CD4-positive, alpha-beta T cell treated with Interleukin-21 for 1 hour (primary cell): ENCODE measurements at regions not wholly inside any gene's neighbourhood (a gene's known extent, or its start where the extent isn't known, plus 50 kb on each side); places are given as distances from the start of the nearest gene placed in this dataset.

Experiments
- DNase-seq: peaks from one replicate; pipeline ENCODE4 v3.0.0-alpha.2; 2020

- no peak for DNase-seq
These were observed 89.8 kb downstream of the UNCX start for GRCh38 chr7:1322240-1323110.

GRCh38 chr7:1323178-1324027 is 90.7 kb downstream of the UNCX start:
- DNase-seq: no peak

GRCh38 chr7:1324028-1324900 is 91.6 kb downstream of the UNCX start:
- DNase-seq: no peak

- DNase-seq: no peak
These were observed 92.6 kb downstream of the UNCX start for GRCh38 chr7:1325246-1325645.

- no peak for DNase-seq
These were observed 93.2 kb downstream of the UNCX start for GRCh38 chr7:1325646-1326510.

- DNase-seq: no peak
These were observed 93.8 kb downstream of the UNCX start for GRCh38 chr7:1326511-1326785.

GRCh38 chr7:1329261-1329660 is 96.6 kb downstream of the UNCX start:
- no peak for DNase-seq

GRCh38 chr7:1329966-1330800 is 97.5 kb downstream of the UNCX start:
- no peak for DNase-seq

GRCh38 chr7:1330801-1331425 is 98.2 kb downstream of the UNCX start:
- DNase-seq: no peak

- no peak for DNase-seq
These were observed 99.1 kb downstream of the UNCX start for GRCh38 chr7:1331561-1332467.

- no peak for DNase-seq
These were observed 103.8 kb downstream of the UNCX start for GRCh38 chr7:1336509-1336908.

GRCh38 chr7:1339611-1340010 is 106.9 kb downstream of the UNCX start:
- DNase-seq: no peak

- DNase-seq: no peak
These were observed 107.4 kb downstream of the UNCX start for GRCh38 chr7:1340031-1340430.

GRCh38 chr7:1340461-1341360 is 108.0 kb downstream of the UNCX start:
- DNase-seq: no peak

- DNase-seq: no peak
These were observed 108.9 kb downstream of the UNCX start for GRCh38 chr7:1341361-1342089.

- DNase-seq: no peak
These were observed 109.5 kb downstream of the UNCX start for GRCh38 chr7:1342090-1342640.

- DNase-seq: no peak
These were observed 110.9 kb downstream of the UNCX start for GRCh38 chr7:1343551-1343950.

GRCh38 chr7:1344421-1344820 is 111.7 kb downstream of the UNCX start:
- no peak for DNase-seq
